Ishikawa (cell line): ENCODE measurements at regions not wholly inside any gene's neighbourhood (a gene's known extent, or its start where the extent isn't known, plus 50 kb on each side); places are given as distances from the start of the nearest gene placed in this dataset.

Experiments used
- EP300 ChIP-seq: IDR thresholded peaks from 2 replicates; pipeline ENCODE4 v1.6.1; 2012; ENCODE audit warnings: borderline replicate concordance
- FOXM1 ChIP-seq: IDR thresholded peaks from 2 replicates; pipeline ENCODE4 v1.6.1; 2012; ENCODE audit warnings: low read depth, borderline replicate concordance
- MAX ChIP-seq: IDR thresholded peaks from 2 replicates; pipeline ENCODE4 v1.6.1; 2012
- RAD21 ChIP-seq: IDR thresholded peaks from 2 replicates; pipeline ENCODE4 v1.6.1; 2012; ENCODE audit warnings: low read depth
- REST ChIP-seq: IDR thresholded peaks from 2 replicates; pipeline ENCODE4 v1.6.1; 2012; ENCODE audit warnings: low read depth, mild to moderate bottlenecking
- TAF1 ChIP-seq: IDR thresholded peaks from 2 replicates; pipeline ENCODE4 v1.6.1; 2012; ENCODE audit warnings: low read depth, mild to moderate bottlenecking
- YY1 ChIP-seq: IDR thresholded peaks from 2 replicates; pipeline ENCODE4 v1.6.1; 2012; ENCODE audit warnings: low read depth

GRCh38 chr2:10237392-10238321 lies 65.0 kb upstream of the HPCAL1 start:
- no peak for TF ChIP-seq MAX
- no peak for TF ChIP-seq REST
- no peak for TF ChIP-seq RAD21
- TF ChIP-seq YY1 = no peak
- TF ChIP-seq EP300 = no peak
- no peak for TF ChIP-seq FOXM1
- no peak for TF ChIP-seq TAF1
